ENCODE measurements at regions not wholly inside any gene's neighbourhood (a gene's known extent, or its start where the extent isn't known, plus 50 kb on each side); places are given as distances from the start of the nearest gene placed in this dataset.

DNA sequence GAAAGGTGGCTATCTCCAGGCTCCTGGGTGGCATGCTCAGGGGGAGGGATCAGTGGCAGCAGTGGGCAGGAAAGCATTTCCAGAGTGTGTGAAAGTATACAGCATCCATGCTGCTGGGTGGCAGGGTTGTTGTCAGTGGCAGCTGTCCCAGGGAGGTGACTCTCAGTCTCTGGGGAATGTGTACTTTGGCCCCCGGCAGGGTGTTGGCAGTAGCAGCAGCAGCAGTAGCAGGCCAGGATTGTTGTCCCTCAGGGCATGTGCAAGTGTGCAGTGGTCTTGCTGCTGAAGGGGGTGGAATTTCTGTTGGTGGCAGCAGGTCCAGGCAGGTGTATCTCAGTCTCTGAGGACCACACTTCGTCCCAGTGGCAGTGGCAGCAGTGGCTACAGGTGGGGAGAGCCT, 71.7 kb upstream of the GUCA2B start:
- TF ChIP-seq, protein P1, sequence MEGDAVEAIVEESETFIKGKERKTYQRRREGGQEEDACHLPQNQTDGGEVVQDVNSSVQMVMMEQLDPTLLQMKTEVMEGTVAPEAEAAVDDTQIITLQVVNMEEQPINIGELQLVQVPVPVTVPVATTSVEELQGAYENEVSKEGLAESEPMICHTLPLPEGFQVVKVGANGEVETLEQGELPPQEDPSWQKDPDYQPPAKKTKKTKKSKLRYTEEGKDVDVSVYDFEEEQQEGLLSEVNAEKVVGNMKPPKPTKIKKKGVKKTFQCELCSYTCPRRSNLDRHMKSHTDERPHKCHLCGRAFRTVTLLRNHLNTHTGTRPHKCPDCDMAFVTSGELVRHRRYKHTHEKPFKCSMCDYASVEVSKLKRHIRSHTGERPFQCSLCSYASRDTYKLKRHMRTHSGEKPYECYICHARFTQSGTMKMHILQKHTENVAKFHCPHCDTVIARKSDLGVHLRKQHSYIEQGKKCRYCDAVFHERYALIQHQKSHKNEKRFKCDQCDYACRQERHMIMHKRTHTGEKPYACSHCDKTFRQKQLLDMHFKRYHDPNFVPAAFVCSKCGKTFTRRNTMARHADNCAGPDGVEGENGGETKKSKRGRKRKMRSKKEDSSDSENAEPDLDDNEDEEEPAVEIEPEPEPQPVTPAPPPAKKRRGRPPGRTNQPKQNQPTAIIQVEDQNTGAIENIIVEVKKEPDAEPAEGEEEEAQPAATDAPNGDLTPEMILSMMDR (conservative IDR thresholded peaks at IDR 0.05; ENCODE audit: low read length): no peak
- TF ChIP-seq EZH2phosphoT487 (IDR thresholded peaks at IDR 0.05; ENCODE audit: borderline replicate concordance): no peak

Data from Loucy (cell line).